OCI-LY7 (cell line): ENCODE measurements at regions not wholly inside any gene's neighbourhood (a gene's known extent, or its start where the extent isn't known, plus 50 kb on each side); places are given as distances from the start of the nearest gene placed in this dataset.

ENCODE experiments used
- EZH2phosphoT487 ChIP-seq: fragments of 200-600 bp; sonication (generic); IDR thresholded peaks from 2 replicates; pipeline ENCODE4 v1.6.1; 2018; ENCODE audit warnings: low read depth, borderline replicate concordance, mild to moderate bottlenecking, mixed run types, antibody characterized with exemption, low read length, moderate library complexity, mixed read lengths
- TF ChIP-seq, protein P1 (sequence below): fragments of 200-600 bp; sonication (generic); conservative IDR thresholded peaks from 2 replicates; pipeline ENCODE4 v1.5.1; 2014; ENCODE audit warnings: mild to moderate bottlenecking, antibody characterized with exemption, low read length, moderate library complexity, mixed read lengths

- TF ChIP-seq, protein P1, sequence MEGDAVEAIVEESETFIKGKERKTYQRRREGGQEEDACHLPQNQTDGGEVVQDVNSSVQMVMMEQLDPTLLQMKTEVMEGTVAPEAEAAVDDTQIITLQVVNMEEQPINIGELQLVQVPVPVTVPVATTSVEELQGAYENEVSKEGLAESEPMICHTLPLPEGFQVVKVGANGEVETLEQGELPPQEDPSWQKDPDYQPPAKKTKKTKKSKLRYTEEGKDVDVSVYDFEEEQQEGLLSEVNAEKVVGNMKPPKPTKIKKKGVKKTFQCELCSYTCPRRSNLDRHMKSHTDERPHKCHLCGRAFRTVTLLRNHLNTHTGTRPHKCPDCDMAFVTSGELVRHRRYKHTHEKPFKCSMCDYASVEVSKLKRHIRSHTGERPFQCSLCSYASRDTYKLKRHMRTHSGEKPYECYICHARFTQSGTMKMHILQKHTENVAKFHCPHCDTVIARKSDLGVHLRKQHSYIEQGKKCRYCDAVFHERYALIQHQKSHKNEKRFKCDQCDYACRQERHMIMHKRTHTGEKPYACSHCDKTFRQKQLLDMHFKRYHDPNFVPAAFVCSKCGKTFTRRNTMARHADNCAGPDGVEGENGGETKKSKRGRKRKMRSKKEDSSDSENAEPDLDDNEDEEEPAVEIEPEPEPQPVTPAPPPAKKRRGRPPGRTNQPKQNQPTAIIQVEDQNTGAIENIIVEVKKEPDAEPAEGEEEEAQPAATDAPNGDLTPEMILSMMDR: no peak
- TF ChIP-seq EZH2phosphoT487: no peak
These were observed 406.2 kb upstream of the CWC22 start for GRCh38 chr2:180413336-180413735.
